OCI-LY7 (cell line): ENCODE measurements at regions not wholly inside any gene's neighbourhood (a gene's known extent, or its start where the extent isn't known, plus 50 kb on each side); places are given as distances from the start of the nearest gene placed in this dataset.

Experiments
- BruUV-seq: library from RNA; stranded (reverse); fragments of 400-500 nt; replicated peaks from 2 replicates; lab custom pipeline; 2021; lab: Mats Ljungman, UMichigan
- CTCF ChIA-PET: fragments of 300-600 bp; sonication (Branson Sonifier 250); formaldehyde crosslinking; loops from one replicate; lab custom pipeline; 2022; ENCODE audit warnings: antibody characterized with exemption; ENCODE audit not compliant: unreplicated experiment; lab: Charles Lee
- POLR2A ChIA-PET: fragments of 300-600 bp; sonication (Branson Sonifier 250); formaldehyde crosslinking; loops from one replicate; lab custom pipeline; 2022; ENCODE audit warnings: antibody characterized with exemption; lab: Charles Lee
- DNase-seq: peaks from one replicate; pipeline ENCODE4 v3.0.0-alpha.2; 2015; ENCODE audit warnings: low spot score
- H2AFZ ChIP-seq: fragments of 200-600 bp; sonication (generic), shearing (Covaris generic); 2 replicates; pipeline ENCODE4 v1.6.1; 2014; ENCODE audit warnings: mild to moderate bottlenecking, antibody characterized with exemption, low read length, moderate library complexity
- H3K27ac ChIP-seq: fragments of 200-600 bp; sonication (generic); 2 replicates; pipeline ENCODE4 v1.5.1; 2014; ENCODE audit warnings: mixed run types, low read depth, mild to moderate bottlenecking, moderate library complexity, low read length, inconsistent platforms; ENCODE audit not compliant: poor library complexity, severe bottlenecking
- H3K36me3 ChIP-seq: fragments of 200-600 bp; sonication (generic); 2 replicates; pipeline ENCODE4 v1.6.1; 2014; ENCODE audit warnings: mild to moderate bottlenecking, antibody characterized with exemption, low read length, moderate library complexity, mixed read lengths; ENCODE audit not compliant: insufficient read depth
- H3K4me1 ChIP-seq: fragments of 200-600 bp; sonication (generic); 2 replicates; pipeline ENCODE4 v1.5.1; 2014; ENCODE audit warnings: mild to moderate bottlenecking, low read length; ENCODE audit not compliant: insufficient read depth, poor library complexity, severe bottlenecking
- H3K4me2 ChIP-seq: fragments of 200-600 bp; sonication (generic); 2 replicates; pipeline ENCODE4 v1.6.1; 2014; ENCODE audit warnings: mild to moderate bottlenecking, low read length
- H3K4me3 ChIP-seq: fragments of 200-600 bp; sonication (generic); 2 replicates; pipeline ENCODE4 v1.5.1; 2014; ENCODE audit warnings: mild to moderate bottlenecking, low read depth, low read length; ENCODE audit not compliant: poor library complexity, severe bottlenecking
- H3K79me2 ChIP-seq: fragments of 200-600 bp; sonication (generic); 2 replicates; pipeline ENCODE4 v1.6.1; 2016; ENCODE audit warnings: low read depth, mild to moderate bottlenecking, low read length, moderate library complexity, mixed read lengths; ENCODE audit not compliant: insufficient read depth
- H3K9me2 ChIP-seq: fragments of 200-600 bp; sonication (generic); 2 replicates; pipeline ENCODE4 v1.6.1; 2016; ENCODE audit warnings: mild to moderate bottlenecking, low read length, mixed read lengths; ENCODE audit not compliant: insufficient read depth
- H3K9me3 ChIP-seq: fragments of 200-600 bp; sonication (generic); 2 replicates; pipeline ENCODE4 v1.6.1; 2014; ENCODE audit warnings: mild to moderate bottlenecking, mixed run types, low read length, mixed read lengths
- H4K20me1 ChIP-seq: fragments of 200-600 bp; sonication (generic); 2 replicates; pipeline ENCODE4 v1.6.1; 2014; ENCODE audit warnings: mild to moderate bottlenecking, antibody characterized with exemption, low read length, moderate library complexity, mixed read lengths; ENCODE audit not compliant: insufficient read depth
- EZH2phosphoT487 ChIP-seq: fragments of 200-600 bp; sonication (generic); IDR thresholded peaks from 2 replicates; pipeline ENCODE4 v1.6.1; 2018; ENCODE audit warnings: low read depth, borderline replicate concordance, mild to moderate bottlenecking, mixed run types, antibody characterized with exemption, low read length, moderate library complexity, mixed read lengths
- intact Hi-C: fragments of 100-400 bp; cut with micrococcal nuclease; formaldehyde crosslinking; loops from one replicate; pipeline ENCODE4 v1.10.0; 2022; ENCODE audit not compliant: unreplicated experiment
- TF ChIP-seq, protein P1 (sequence below): fragments of 200-600 bp; sonication (generic); conservative IDR thresholded peaks from 2 replicates; pipeline ENCODE4 v1.5.1; 2014; ENCODE audit warnings: mild to moderate bottlenecking, antibody characterized with exemption, low read length, moderate library complexity, mixed read lengths

DNA sequence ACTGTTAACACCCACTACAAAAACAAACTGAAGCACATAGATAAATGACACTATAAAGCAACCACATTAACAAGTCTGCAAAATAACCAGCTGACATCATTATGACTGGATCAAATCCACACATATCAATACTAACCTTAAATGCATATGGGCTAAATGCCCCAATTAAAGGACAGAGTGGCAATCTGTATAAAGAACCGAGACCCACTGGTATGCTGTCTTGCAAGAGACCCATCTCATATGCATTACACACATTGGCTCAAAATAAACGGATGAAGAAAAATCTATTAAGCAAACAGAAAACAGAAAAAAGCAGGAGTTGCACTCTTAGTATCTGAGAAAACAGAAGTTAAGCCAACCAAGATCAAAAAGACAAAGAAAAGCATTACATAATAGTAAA lies 1375.4 kb downstream of the ZPLD1 start:
- intact Hi-C loops, result no loop called here
- no peak for DNase-seq
- ChIA-PET POLR2A (no interaction called here), CTCF (no interaction called here)
- Histone ChIP-seq H3K79me2 (no peaks in the 10 kb centered on the region), H4K20me1 (no peaks in the 10 kb centered on the region), H3K27ac (no peak overlapping the region), H2AFZ (no peak overlapping the region), H3K4me3 (no peak overlapping the region), H3K9me2 (no peaks in the 10 kb centered on the region), H3K4me2 (no peak overlapping the region), H3K4me1 (no peaks in the 10 kb centered on the region), H3K9me3 (no peaks in the 10 kb centered on the region), H3K36me3 (no peaks in the 10 kb centered on the region)
- no TSS peak for BruUV-seq
- TF ChIP-seq, protein P1, sequence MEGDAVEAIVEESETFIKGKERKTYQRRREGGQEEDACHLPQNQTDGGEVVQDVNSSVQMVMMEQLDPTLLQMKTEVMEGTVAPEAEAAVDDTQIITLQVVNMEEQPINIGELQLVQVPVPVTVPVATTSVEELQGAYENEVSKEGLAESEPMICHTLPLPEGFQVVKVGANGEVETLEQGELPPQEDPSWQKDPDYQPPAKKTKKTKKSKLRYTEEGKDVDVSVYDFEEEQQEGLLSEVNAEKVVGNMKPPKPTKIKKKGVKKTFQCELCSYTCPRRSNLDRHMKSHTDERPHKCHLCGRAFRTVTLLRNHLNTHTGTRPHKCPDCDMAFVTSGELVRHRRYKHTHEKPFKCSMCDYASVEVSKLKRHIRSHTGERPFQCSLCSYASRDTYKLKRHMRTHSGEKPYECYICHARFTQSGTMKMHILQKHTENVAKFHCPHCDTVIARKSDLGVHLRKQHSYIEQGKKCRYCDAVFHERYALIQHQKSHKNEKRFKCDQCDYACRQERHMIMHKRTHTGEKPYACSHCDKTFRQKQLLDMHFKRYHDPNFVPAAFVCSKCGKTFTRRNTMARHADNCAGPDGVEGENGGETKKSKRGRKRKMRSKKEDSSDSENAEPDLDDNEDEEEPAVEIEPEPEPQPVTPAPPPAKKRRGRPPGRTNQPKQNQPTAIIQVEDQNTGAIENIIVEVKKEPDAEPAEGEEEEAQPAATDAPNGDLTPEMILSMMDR, result no peak
- no peak for TF ChIP-seq EZH2phosphoT487

DNA sequence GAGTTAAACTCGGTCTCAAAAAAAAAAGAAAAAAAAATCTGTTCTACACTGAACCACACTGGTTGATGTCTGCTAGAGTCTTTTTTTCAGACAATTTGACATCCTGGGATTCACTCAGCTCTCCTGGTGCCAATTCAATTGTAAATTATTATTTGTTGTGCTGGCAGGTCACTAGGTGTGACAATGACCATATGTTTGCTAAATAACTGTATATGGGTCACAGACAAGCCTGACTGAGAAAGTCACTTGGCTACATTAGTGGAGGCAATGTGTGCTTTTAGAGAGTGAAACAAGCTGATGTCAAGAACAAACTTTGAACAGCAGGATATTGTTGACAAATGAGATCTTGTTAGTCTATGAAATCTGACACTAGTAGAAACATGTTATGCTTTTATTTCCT lies 1379.1 kb downstream of the ZPLD1 start:
- DNase-seq, result no peak
- intact Hi-C loops, result no loop called here
- Histone ChIP-seq H3K79me2 (no peaks in the 10 kb centered on the region), H2AFZ (no peak overlapping the region), H3K27ac (no peak overlapping the region), H3K4me2 (no peak overlapping the region), H3K9me2 (no peaks in the 10 kb centered on the region), H3K4me3 (no peak overlapping the region), H4K20me1 (no peaks in the 10 kb centered on the region), H3K9me3 (no peaks in the 10 kb centered on the region), H3K4me1 (no peaks in the 10 kb centered on the region), H3K36me3 (no peaks in the 10 kb centered on the region)
- ChIA-PET CTCF (no interaction called here), POLR2A (interaction anchor here (1.1 kb wide), 1 partner anchor 12 kb away, joined by 3 read pairs; no protein-coding TSS in a partner anchor)
- TF ChIP-seq, protein P1, result no peak
- no peak for TF ChIP-seq EZH2phosphoT487
- no TSS peak for BruUV-seq

DNA sequence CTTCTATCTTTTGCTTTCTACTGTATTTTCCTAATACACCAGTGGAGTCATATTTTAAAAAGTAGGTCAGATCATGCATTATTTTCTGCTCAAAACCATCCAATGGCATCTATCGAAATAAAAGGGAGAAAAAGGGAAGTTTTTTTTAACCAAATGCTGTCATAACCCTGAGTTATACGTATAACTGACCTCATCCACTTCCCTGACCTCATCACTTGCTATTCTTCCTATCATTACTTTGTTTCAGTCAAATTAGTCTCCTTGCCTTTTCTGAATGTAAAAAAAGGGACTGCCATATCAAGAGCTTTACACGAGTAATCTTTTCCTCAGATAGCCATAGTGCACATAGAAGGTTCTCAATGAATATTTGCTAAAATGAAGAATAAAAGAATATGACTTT lies 1383.6 kb downstream of the ZPLD1 start:
- H3K4me1 ChIP-seq, result no peaks in the 10 kb centered on the region
- intact Hi-C loops, result no loop called here
- BruUV-seq, result no TSS peak
- no peak for DNase-seq
- ChIA-PET CTCF (no interaction called here), POLR2A (no interaction called here)
- no peak overlapping the region for H3K4me3 ChIP-seq
- H3K27ac ChIP-seq, result no peak overlapping the region
- no peaks in the 10 kb centered on the region for H3K9me3 ChIP-seq
- no peak overlapping the region for H2AFZ ChIP-seq
- H4K20me1 ChIP-seq, result no peaks in the 10 kb centered on the region
- TF ChIP-seq, protein P1, result no peak
- TF ChIP-seq EZH2phosphoT487, result no peak
- H3K79me2 ChIP-seq, result no peaks in the 10 kb centered on the region
- no peaks in the 10 kb centered on the region for H3K36me3 ChIP-seq
- no peaks in the 10 kb centered on the region for H3K9me2 ChIP-seq
- H3K4me2 ChIP-seq, result no peak overlapping the region
